ENCODE measurements at regions not wholly inside any gene's neighbourhood (a gene's known extent, or its start where the extent isn't known, plus 50 kb on each side); places are given as distances from the start of the nearest gene placed in this dataset.

DNA sequence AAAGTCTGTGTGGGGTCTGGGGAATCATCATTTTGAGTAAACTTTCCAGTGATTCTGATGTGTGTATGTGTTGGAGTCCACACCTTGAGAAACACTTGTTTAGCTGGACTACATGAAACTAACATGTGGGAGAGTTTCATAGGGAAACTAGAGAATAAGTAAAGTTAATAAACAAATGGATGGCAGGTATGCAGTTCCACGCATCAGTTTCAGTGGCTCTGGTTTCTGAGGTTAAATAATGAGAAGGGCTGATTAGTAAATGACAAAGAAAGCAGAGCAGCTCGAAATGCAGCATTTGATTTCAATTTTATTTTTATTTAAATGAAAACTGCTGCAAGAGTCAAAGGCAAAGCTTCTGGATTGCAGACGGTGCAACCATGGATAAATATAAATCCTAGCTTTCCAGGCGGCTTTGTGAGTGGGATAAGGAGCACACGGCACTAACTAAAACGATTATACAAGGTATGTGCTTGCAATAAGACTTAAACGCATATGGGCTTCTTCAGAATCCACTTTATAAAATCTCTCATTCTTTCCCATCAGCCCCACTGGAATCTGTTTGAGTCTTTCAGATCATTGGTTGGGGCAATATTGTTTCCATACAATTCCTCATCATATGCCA, 310.7 kb downstream of the PLPP3 start (continued):
- TF ChIP-seq, protein P1, sequence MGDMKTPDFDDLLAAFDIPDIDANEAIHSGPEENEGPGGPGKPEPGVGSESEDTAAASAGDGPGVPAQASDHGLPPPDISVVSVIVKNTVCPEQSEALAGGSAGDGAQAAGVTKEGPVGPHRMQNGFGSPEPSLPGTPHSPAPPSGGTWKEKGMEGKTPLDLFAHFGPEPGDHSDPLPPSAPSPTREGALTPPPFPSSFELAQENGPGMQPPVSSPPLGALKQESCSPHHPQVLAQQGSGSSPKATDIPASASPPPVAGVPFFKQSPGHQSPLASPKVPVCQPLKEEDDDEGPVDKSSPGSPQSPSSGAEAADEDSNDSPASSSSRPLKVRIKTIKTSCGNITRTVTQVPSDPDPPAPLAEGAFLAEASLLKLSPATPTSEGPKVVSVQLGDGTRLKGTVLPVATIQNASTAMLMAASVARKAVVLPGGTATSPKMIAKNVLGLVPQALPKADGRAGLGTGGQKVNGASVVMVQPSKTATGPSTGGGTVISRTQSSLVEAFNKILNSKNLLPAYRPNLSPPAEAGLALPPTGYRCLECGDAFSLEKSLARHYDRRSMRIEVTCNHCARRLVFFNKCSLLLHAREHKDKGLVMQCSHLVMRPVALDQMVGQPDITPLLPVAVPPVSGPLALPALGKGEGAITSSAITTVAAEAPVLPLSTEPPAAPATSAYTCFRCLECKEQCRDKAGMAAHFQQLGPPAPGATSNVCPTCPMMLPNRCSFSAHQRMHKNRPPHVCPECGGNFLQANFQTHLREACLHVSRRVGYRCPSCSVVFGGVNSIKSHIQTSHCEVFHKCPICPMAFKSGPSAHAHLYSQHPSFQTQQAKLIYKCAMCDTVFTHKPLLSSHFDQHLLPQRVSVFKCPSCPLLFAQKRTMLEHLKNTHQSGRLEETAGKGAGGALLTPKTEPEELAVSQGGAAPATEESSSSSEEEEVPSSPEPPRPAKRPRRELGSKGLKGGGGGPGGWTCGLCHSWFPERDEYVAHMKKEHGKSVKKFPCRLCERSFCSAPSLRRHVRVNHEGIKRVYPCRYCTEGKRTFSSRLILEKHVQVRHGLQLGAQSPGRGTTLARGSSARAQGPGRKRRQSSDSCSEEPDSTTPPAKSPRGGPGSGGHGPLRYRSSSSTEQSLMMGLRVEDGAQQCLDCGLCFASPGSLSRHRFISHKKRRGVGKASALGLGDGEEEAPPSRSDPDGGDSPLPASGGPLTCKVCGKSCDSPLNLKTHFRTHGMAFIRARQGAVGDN (CRISPR knock-in tag; IDR thresholded peaks at IDR 0.05): no peak
- TF ChIP-seq, protein P2, sequence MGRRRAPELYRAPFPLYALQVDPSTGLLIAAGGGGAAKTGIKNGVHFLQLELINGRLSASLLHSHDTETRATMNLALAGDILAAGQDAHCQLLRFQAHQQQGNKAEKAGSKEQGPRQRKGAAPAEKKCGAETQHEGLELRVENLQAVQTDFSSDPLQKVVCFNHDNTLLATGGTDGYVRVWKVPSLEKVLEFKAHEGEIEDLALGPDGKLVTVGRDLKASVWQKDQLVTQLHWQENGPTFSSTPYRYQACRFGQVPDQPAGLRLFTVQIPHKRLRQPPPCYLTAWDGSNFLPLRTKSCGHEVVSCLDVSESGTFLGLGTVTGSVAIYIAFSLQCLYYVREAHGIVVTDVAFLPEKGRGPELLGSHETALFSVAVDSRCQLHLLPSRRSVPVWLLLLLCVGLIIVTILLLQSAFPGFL (CRISPR knock-in tag; IDR thresholded peaks at IDR 0.05): no peak
- TF ChIP-seq KDM5B (CRISPR knock-in tag; IDR thresholded peaks at IDR 0.05; ENCODE audit: borderline replicate concordance) (no peak), ZNF180 (CRISPR knock-in tag; IDR thresholded peaks at IDR 0.05; ENCODE audit: borderline replicate concordance, low read depth) (no peak), ZNF292 (CRISPR knock-in tag; IDR thresholded peaks at IDR 0.05; ENCODE audit: borderline replicate concordance, low read depth) (no peak), XRCC5 (optimal IDR thresholded peaks at IDR 0.05; ENCODE audit: low read length) (no peak)
- TF ChIP-seq, protein P3, sequence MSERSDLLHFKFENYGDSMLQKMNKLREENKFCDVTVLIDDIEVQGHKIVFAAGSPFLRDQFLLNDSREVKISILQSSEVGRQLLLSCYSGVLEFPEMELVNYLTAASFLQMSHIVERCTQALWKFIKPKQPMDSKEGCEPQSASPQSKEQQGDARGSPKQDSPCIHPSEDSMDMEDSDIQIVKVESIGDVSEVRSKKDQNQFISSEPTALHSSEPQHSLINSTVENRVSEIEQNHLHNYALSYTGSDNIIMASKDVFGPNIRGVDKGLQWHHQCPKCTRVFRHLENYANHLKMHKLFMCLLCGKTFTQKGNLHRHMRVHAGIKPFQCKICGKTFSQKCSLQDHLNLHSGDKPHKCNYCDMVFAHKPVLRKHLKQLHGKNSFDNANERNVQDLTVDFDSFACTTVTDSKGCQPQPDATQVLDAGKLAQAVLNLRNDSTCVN (CRISPR knock-in tag; IDR thresholded peaks at IDR 0.05; ENCODE audit: borderline replicate concordance): no peak
